ENCODE measurements at regions not wholly inside any gene's neighbourhood (a gene's known extent, or its start where the extent isn't known, plus 50 kb on each side); places are given as distances from the start of the nearest gene placed in this dataset.

DNA sequence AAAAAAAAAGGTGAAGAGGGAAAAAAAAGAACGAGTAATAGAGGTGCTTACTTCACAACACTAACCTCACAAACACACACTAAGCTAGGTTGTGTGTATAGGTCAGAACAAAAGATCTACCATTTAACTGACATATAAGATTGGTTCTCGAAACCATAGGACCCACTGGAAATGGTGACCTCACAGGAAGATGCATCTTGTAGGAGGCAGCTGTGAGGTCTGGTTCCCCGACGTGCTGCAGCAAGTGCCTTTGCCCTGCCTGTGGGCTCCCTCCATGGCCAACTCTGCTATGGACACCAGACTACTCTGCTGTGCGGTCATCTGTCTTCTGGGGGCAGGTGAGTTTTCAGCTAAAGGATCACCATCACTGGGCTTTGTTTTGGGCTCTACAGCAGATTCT, 133.8 kb upstream of the PRSS1 start:
- Histone ChIP-seq H2BK20ac (ENCODE audit: low read depth, low read length) (no peak overlapping the region), H3K9ac (ENCODE audit: low read depth, low read length) (no peak overlapping the region), H2AFZ (replicated peaks; ENCODE audit: low read length, poor library complexity) (no peak overlapping the region), H4K8ac (ENCODE audit: low read depth in 2 of 2, low read length in 2 of 2) (no peak overlapping the region), H3K27ac (ENCODE audit: insufficient read depth, low read length) (no peak overlapping the region), H3K27me3 (ENCODE audit: control insufficient read depth, insufficient read depth, low read length) (no peaks in the 10 kb centered on the region), H3K4me2 (ENCODE audit: low read depth, low read length) (no peak overlapping the region), H3K79me1 (ENCODE audit: low read depth in 1 of 2, low read length in 2 of 2) (no peaks in the 10 kb centered on the region), H3K4ac (ENCODE audit: low read depth, low read length) (no peak overlapping the region), H2BK120ac (ENCODE audit: low read depth, low read length) (no peak overlapping the region), H2BK15ac (ENCODE audit: low read depth, low read length) (no peak overlapping the region), H4K91ac (ENCODE audit: insufficient read depth, low read depth, low read length) (no peak overlapping the region), H4K20me1 (ENCODE audit: insufficient read depth, low read length) (no peaks in the 10 kb centered on the region), H3K9me3 (ENCODE audit: control insufficient read depth, insufficient read depth, low read length) (no peaks in the 10 kb centered on the region), H4K5ac (ENCODE audit: low read depth, low read length) (no peak overlapping the region), H3K23ac (ENCODE audit: low read depth, low read length) (no peak overlapping the region), H2BK5ac (ENCODE audit: low read depth, low read length, poor library complexity, severe bottlenecking) (no peak overlapping the region), H3K18ac (ENCODE audit: low read depth, low read length) (no peak overlapping the region), H3K14ac (replicated peaks; ENCODE audit: low read depth, low read length) (no peak overlapping the region), H3K4me3 (ENCODE audit: insufficient read depth, low read depth, low read length) (no peak overlapping the region), H3K9me1 (ENCODE audit: insufficient read depth, low read length) (no peaks in the 10 kb centered on the region), H3K56ac (ENCODE audit: extremely low read depth, insufficient read depth, low read length) (no peak overlapping the region), H2AK9ac (replicated peaks; ENCODE audit: low read depth, low read length, poor library complexity) (no peak overlapping the region), H3K36me3 (ENCODE audit: control insufficient read depth, insufficient read depth, low read length) (no peaks in the 10 kb centered on the region), H3K4me1 (ENCODE audit: control insufficient read depth, insufficient read depth, low read length) (peaks cover 3% of the 10 kb centered on the region; the same call in 1 of the 2 replicates), H2AK5ac (ENCODE audit: low read depth, low read length) (no peak overlapping the region)
- in situ Hi-C loops (cut with MboI; ENCODE audit: low sequenced_read_pairs), result no loop called here
- no CpG with 5 or more reads among the region's 5 CpGs for WGBS, 2 experiments (ENCODE audit: extremely low coverage in 2 of 2, insufficient read length in 1 of 2)
- ChIA-PET CTCF (no interaction called here), POLR2A (ENCODE audit: unreplicated experiment) (no interaction called here)
- no peak for TF ChIP-seq RFX5 (IDR thresholded peaks at IDR 0.05; ENCODE audit: low read depth, low read length)
- dilution Hi-C loops (cut with HindIII; ENCODE audit: low sequenced_read_pairs, unreplicated experiment), result no loop called here
- ATAC-seq (ENCODE audit: low read depth) (no peak), DNase-seq (no peak)
- intact Hi-C loops (cut with micrococcal nuclease), result no loop called here
- no TSS peak for BruUV-seq (replicated peaks)
